Activated naive CD8-positive, alpha-beta T cell treated with anti-CD3 and anti-CD28 coated beads, Interleukin-2, amount 50 U/mL, for 24 hours (primary cell): ENCODE measurements at regions not wholly inside any gene's neighbourhood (a gene's known extent, or its start where the extent isn't known, plus 50 kb on each side); places are given as distances from the start of the nearest gene placed in this dataset.
"Not testable (repeated sequence)": the region's sequence is repeated elsewhere in the genome, so short reads cannot be mapped to it uniquely, and the experiment has no call there.

ENCODE experiments used
- ATAC-seq: fragments of 150-1000 bp; cut with Tn5 transposase; one replicate; pipeline ENCODE4 v1.10.0; 2021
- DNase-seq: peaks from one replicate; pipeline ENCODE4 v3.0.0; 2021
- H3K27ac Mint-ChIP-seq: one replicate; pipeline ENCODE4 v1.8.0; 2021; ENCODE audit warnings: mild to moderate bottlenecking, mixed read lengths
- H3K27me3 Mint-ChIP-seq: one replicate; pipeline ENCODE4 v1.8.0; 2021; ENCODE audit warnings: mixed read lengths
- H3K36me3 Mint-ChIP-seq: one replicate; pipeline ENCODE4 v1.8.0; 2021; ENCODE audit warnings: low read depth, mixed read lengths
- H3K4me1 Mint-ChIP-seq: one replicate; pipeline ENCODE4 v1.8.0; 2021; ENCODE audit warnings: mixed read lengths
- H3K4me3 Mint-ChIP-seq: one replicate; pipeline ENCODE4 v1.8.0; 2021; ENCODE audit warnings: mild to moderate bottlenecking, moderate library complexity, mixed read lengths
- H3K9me3 Mint-ChIP-seq: one replicate; pipeline ENCODE4 v1.8.0; 2021; ENCODE audit warnings: mixed read lengths

- no peaks in the 10 kb centered on the region for H3K9me3 Mint-ChIP-seq
- no peak for DNase-seq
- H3K36me3 Mint-ChIP-seq = no peaks in the 10 kb centered on the region
- ATAC-seq = no peak
- no peak overlapping the region for H3K27ac Mint-ChIP-seq
- peaks cover 3% of the 10 kb centered on the region for H3K4me1 Mint-ChIP-seq
- no peak overlapping the region for H3K4me3 Mint-ChIP-seq
- peaks cover 16% of the 10 kb centered on the region for H3K27me3 Mint-ChIP-seq
Measured at GRCh38 chr5:74542482-74542881, 98.0 kb downstream of the ENC1 start.

GRCh38 chr5:74541381-74541781, 99.1 kb downstream of the ENC1 start:
- H3K9me3 Mint-ChIP-seq = no peaks in the 10 kb centered on the region
- no peaks in the 10 kb centered on the region for H3K36me3 Mint-ChIP-seq
- peaks cover 3% of the 10 kb centered on the region for H3K4me1 Mint-ChIP-seq
- no peak overlapping the region for H3K4me3 Mint-ChIP-seq
- peaks cover 16% of the 10 kb centered on the region for H3K27me3 Mint-ChIP-seq
- H3K27ac Mint-ChIP-seq = no peak overlapping the region
- ATAC-seq (no peak), DNase-seq (no peak)

- H3K4me1 Mint-ChIP-seq = peaks cover 3% of the 10 kb centered on the region
- no peaks in the 10 kb centered on the region for H3K9me3 Mint-ChIP-seq
- H3K27me3 Mint-ChIP-seq = peaks cover 16% of the 10 kb centered on the region
- DNase-seq (no peak), ATAC-seq (no peak)
- H3K27ac Mint-ChIP-seq = no peak overlapping the region
- no peak overlapping the region for H3K4me3 Mint-ChIP-seq
- no peaks in the 10 kb centered on the region for H3K36me3 Mint-ChIP-seq
Measured at GRCh38 chr5:74540622-74541021, 99.9 kb downstream of the ENC1 start.

- H3K4me3 Mint-ChIP-seq = no peak overlapping the region
- H3K9me3 Mint-ChIP-seq = peaks cover 1% of the 10 kb centered on the region
- DNase-seq = no peak
- H3K27ac Mint-ChIP-seq = no peak overlapping the region
- no peaks in the 10 kb centered on the region for H3K36me3 Mint-ChIP-seq
- H3K4me1 Mint-ChIP-seq = peaks cover 3% of the 10 kb centered on the region
- H3K27me3 Mint-ChIP-seq = peaks cover 16% of the 10 kb centered on the region
- ATAC-seq = no peak
Measured at GRCh38 chr5:74539986-74540385, 100.5 kb downstream of the ENC1 start.

- DNase-seq (no peak), ATAC-seq (no peak)
- peaks cover 12% of the 10 kb centered on the region for H3K9me3 Mint-ChIP-seq
- peaks cover 3% of the 10 kb centered on the region for H3K4me1 Mint-ChIP-seq
- no peaks in the 10 kb centered on the region for H3K36me3 Mint-ChIP-seq
- H3K27me3 Mint-ChIP-seq = peaks cover 12% of the 10 kb centered on the region
- no peak overlapping the region for H3K4me3 Mint-ChIP-seq
- no peak overlapping the region for H3K27ac Mint-ChIP-seq
Measured at GRCh38 chr5:74538206-74538661, 102.3 kb downstream of the ENC1 start.

GRCh38 chr5:74536658-74537057, 103.9 kb downstream of the ENC1 start:
- peaks cover 10% of the 10 kb centered on the region for H3K27me3 Mint-ChIP-seq
- DNase-seq (no peak), ATAC-seq (no peak)
- no peaks in the 10 kb centered on the region for H3K36me3 Mint-ChIP-seq
- H3K4me1 Mint-ChIP-seq = no peaks in the 10 kb centered on the region
- no peak overlapping the region for H3K27ac Mint-ChIP-seq
- H3K4me3 Mint-ChIP-seq = no peak overlapping the region
- H3K9me3 Mint-ChIP-seq = peaks cover 12% of the 10 kb centered on the region

GRCh38 chr5:74535926-74536325, 104.6 kb downstream of the ENC1 start:
- H3K4me3 Mint-ChIP-seq = no peak overlapping the region

GRCh38 chr5:74534397-74535129, 106.0 kb downstream of the ENC1 start:
- H3K4me1 Mint-ChIP-seq = no peaks in the 10 kb centered on the region
- H3K27ac Mint-ChIP-seq = no peak overlapping the region
- no peak overlapping the region for H3K4me3 Mint-ChIP-seq
- H3K27me3 Mint-ChIP-seq = peaks cover 9% of the 10 kb centered on the region
- peaks cover 12% of the 10 kb centered on the region for H3K9me3 Mint-ChIP-seq
- ATAC-seq (no peak), DNase-seq (no peak)
- no peaks in the 10 kb centered on the region for H3K36me3 Mint-ChIP-seq

More at GRCh38 chr5:74535926-74536325, 104.6 kb downstream of the ENC1 start:
- no peaks in the 10 kb centered on the region for H3K4me1 Mint-ChIP-seq
- H3K27me3 Mint-ChIP-seq = peaks cover 10% of the 10 kb centered on the region
- ATAC-seq = no peak
- H3K36me3 Mint-ChIP-seq = no peaks in the 10 kb centered on the region
- DNase-seq = no peak
- H3K9me3 Mint-ChIP-seq = peaks cover 12% of the 10 kb centered on the region
- no peak overlapping the region for H3K27ac Mint-ChIP-seq

- DNase-seq = no peak
- H3K27ac Mint-ChIP-seq = no peak overlapping the region
- peaks cover 12% of the 10 kb centered on the region for H3K9me3 Mint-ChIP-seq
- H3K4me3 Mint-ChIP-seq = no peak overlapping the region
- H3K36me3 Mint-ChIP-seq = no peaks in the 10 kb centered on the region
- H3K4me1 Mint-ChIP-seq = no peaks in the 10 kb centered on the region
- ATAC-seq = no peak
- H3K27me3 Mint-ChIP-seq = no peaks in the 10 kb centered on the region
Measured at GRCh38 chr5:74530326-74531050, 110.0 kb downstream of the ENC1 start.

- Mint-ChIP-seq H3K4me1 (no peaks in the 10 kb centered on the region), H3K27me3 (no peaks in the 10 kb centered on the region), H3K9me3 (peaks cover 11% of the 10 kb centered on the region), H3K27ac (no peak overlapping the region), H3K36me3 (no peaks in the 10 kb centered on the region), H3K4me3 (no peak overlapping the region)
- ATAC-seq (no peak), DNase-seq (no peak)
Measured at GRCh38 chr5:74529101-74529500, 111.4 kb downstream of the ENC1 start.

GRCh38 chr5:74526111-74526510, 114.4 kb downstream of the ENC1 start:
- Mint-ChIP-seq H3K4me1 (no peaks in the 10 kb centered on the region), H3K9me3 (peaks cover 26% of the 10 kb centered on the region), H3K4me3 (no peak overlapping the region), H3K27me3 (peaks cover 3% of the 10 kb centered on the region), H3K27ac (no peak overlapping the region), H3K36me3 (peaks cover 4% of the 10 kb centered on the region)
- ATAC-seq = no peak
- no peak for DNase-seq

GRCh38 chr5:74524767-74525166, 115.8 kb downstream of the ENC1 start:
- H3K9me3 Mint-ChIP-seq = peaks cover 26% of the 10 kb centered on the region
- not testable (repeated sequence) for H3K4me1 Mint-ChIP-seq, ATAC-seq, DNase-seq, H3K27ac Mint-ChIP-seq, H3K36me3 Mint-ChIP-seq, H3K27me3 Mint-ChIP-seq, H3K4me3 Mint-ChIP-seq

GRCh38 chr5:74523698-74524097, 116.8 kb downstream of the ENC1 start:
- H3K27ac Mint-ChIP-seq, DNase-seq, H3K27me3 Mint-ChIP-seq, H3K4me1 Mint-ChIP-seq, ATAC-seq, H3K4me3 Mint-ChIP-seq, H3K36me3 Mint-ChIP-seq: not testable (repeated sequence)
- peaks cover 26% of the 10 kb centered on the region for H3K9me3 Mint-ChIP-seq

- H3K36me3 Mint-ChIP-seq, H3K27ac Mint-ChIP-seq, H3K27me3 Mint-ChIP-seq, DNase-seq, H3K4me3 Mint-ChIP-seq, ATAC-seq, H3K4me1 Mint-ChIP-seq: not testable (repeated sequence)
- peaks cover 26% of the 10 kb centered on the region for H3K9me3 Mint-ChIP-seq
Measured at GRCh38 chr5:74522838-74523237, 117.7 kb downstream of the ENC1 start.

GRCh38 chr5:74521401-74521800, 119.1 kb downstream of the ENC1 start:
- ATAC-seq = no peak
- Mint-ChIP-seq H3K4me3 (no peak overlapping the region), H3K36me3 (peaks cover 4% of the 10 kb centered on the region), H3K4me1 (no peaks in the 10 kb centered on the region), H3K27ac (no peak overlapping the region), H3K27me3 (peaks cover 7% of the 10 kb centered on the region), H3K9me3 (peaks cover 26% of the 10 kb centered on the region)
- no peak for DNase-seq
